ENCODE measurements at regions not wholly inside any gene's neighbourhood (a gene's known extent, or its start where the extent isn't known, plus 50 kb on each side); places are given as distances from the start of the nearest gene placed in this dataset.

DNA sequence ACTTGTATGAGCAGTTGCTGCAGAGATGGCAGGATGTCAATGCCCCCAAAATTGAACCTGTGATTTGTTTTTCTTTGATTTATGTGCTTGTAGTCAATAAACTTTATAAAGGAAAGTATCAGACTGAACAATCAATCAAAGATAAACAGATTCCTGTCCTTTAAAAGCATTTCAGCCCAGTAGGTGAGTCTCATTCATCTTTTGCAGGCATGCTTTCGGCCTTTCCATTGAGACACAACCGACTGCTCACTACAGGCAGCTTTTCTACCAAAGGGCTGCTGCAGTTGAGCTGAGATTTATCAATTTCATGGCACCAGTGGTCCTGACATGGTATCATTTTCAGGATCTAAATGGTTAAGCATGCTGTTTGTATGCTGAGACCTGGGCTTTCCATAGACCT, 513.6 kb upstream of the PTBP2 start:
- no peaks in the 10 kb centered on the region for H4K20me1 ChIP-seq (ENCODE audit: insufficient read depth)
- H3K27ac ChIP-seq (ENCODE audit: low read depth in 2 of 2, low read length in 1 of 2), result no peak overlapping the region

More for the DNA sequence above, 513.6 kb upstream of the PTBP2 start:
- no peak overlapping the region for H2AFZ ChIP-seq (ENCODE audit: low read depth)
- H3K4me3 ChIP-seq (ENCODE audit: low read depth in 2 of 2, low read length in 1 of 2), result no peak overlapping the region
- no peaks in the 10 kb centered on the region; a peak in 1 of 4 replicates for H3K4me1 ChIP-seq (ENCODE audit: control insufficient read depth in 1 of 2, insufficient read depth in 2 of 2, low read depth in 1 of 2, low read length in 1 of 2)
- CTCF ChIA-PET, result no interaction called here
- TF ChIP-seq, protein P1, sequence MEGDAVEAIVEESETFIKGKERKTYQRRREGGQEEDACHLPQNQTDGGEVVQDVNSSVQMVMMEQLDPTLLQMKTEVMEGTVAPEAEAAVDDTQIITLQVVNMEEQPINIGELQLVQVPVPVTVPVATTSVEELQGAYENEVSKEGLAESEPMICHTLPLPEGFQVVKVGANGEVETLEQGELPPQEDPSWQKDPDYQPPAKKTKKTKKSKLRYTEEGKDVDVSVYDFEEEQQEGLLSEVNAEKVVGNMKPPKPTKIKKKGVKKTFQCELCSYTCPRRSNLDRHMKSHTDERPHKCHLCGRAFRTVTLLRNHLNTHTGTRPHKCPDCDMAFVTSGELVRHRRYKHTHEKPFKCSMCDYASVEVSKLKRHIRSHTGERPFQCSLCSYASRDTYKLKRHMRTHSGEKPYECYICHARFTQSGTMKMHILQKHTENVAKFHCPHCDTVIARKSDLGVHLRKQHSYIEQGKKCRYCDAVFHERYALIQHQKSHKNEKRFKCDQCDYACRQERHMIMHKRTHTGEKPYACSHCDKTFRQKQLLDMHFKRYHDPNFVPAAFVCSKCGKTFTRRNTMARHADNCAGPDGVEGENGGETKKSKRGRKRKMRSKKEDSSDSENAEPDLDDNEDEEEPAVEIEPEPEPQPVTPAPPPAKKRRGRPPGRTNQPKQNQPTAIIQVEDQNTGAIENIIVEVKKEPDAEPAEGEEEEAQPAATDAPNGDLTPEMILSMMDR (IDR thresholded peaks at IDR 0.05), result no peak
- TF ChIP-seq EP300 (IDR thresholded peaks at IDR 0.05; ENCODE audit: borderline replicate concordance in 1 of 2, low read depth in 1 of 2, low read length in 1 of 2), result no peak
- TF ChIP-seq FOSL2 (IDR thresholded peaks at IDR 0.05; ENCODE audit: borderline replicate concordance, low read depth), result no peak
- TF ChIP-seq FOXM1 (IDR thresholded peaks at IDR 0.05; ENCODE audit: low read depth), result no peak
- no peak for TF ChIP-seq SIN3A (IDR thresholded peaks at IDR 0.05; ENCODE audit: borderline replicate concordance, low read depth, low read length)
- TF ChIP-seq GATA2 (CRISPR knock-in tag; IDR thresholded peaks at IDR 0.05), result no peak
- TF ChIP-seq, protein P2, sequence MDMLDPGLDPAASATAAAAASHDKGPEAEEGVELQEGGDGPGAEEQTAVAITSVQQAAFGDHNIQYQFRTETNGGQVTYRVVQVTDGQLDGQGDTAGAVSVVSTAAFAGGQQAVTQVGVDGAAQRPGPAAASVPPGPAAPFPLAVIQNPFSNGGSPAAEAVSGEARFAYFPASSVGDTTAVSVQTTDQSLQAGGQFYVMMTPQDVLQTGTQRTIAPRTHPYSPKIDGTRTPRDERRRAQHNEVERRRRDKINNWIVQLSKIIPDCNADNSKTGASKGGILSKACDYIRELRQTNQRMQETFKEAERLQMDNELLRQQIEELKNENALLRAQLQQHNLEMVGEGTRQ (IDR thresholded peaks at IDR 0.05; ENCODE audit: borderline replicate concordance, low read depth, low read length), result no peak
- no peak for TF ChIP-seq MXI1 (IDR thresholded peaks at IDR 0.05; ENCODE audit: low read depth, low read length)
- TF ChIP-seq, protein P3, sequence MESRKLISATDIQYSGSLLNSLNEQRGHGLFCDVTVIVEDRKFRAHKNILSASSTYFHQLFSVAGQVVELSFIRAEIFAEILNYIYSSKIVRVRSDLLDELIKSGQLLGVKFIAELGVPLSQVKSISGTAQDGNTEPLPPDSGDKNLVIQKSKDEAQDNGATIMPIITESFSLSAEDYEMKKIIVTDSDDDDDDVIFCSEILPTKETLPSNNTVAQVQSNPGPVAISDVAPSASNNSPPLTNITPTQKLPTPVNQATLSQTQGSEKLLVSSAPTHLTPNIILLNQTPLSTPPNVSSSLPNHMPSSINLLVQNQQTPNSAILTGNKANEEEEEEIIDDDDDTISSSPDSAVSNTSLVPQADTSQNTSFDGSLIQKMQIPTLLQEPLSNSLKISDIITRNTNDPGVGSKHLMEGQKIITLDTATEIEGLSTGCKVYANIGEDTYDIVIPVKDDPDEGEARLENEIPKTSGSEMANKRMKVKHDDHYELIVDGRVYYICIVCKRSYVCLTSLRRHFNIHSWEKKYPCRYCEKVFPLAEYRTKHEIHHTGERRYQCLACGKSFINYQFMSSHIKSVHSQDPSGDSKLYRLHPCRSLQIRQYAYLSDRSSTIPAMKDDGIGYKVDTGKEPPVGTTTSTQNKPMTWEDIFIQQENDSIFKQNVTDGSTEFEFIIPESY (IDR thresholded peaks at IDR 0.05; ENCODE audit: borderline replicate concordance, low read depth), result no peak
- TF ChIP-seq, protein P4, sequence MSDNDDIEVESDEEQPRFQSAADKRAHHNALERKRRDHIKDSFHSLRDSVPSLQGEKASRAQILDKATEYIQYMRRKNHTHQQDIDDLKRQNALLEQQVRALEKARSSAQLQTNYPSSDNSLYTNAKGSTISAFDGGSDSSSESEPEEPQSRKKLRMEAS (IDR thresholded peaks at IDR 0.05; ENCODE audit: low read depth), result no peak
- no peak for TF ChIP-seq CHD2 (IDR thresholded peaks at IDR 0.05; ENCODE audit: low read length, partially characterized antibody)
- TF ChIP-seq, protein P5, sequence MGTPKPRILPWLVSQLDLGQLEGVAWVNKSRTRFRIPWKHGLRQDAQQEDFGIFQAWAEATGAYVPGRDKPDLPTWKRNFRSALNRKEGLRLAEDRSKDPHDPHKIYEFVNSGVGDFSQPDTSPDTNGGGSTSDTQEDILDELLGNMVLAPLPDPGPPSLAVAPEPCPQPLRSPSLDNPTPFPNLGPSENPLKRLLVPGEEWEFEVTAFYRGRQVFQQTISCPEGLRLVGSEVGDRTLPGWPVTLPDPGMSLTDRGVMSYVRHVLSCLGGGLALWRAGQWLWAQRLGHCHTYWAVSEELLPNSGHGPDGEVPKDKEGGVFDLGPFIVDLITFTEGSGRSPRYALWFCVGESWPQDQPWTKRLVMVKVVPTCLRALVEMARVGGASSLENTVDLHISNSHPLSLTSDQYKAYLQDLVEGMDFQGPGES (IDR thresholded peaks at IDR 0.05; ENCODE audit: low read depth, low read length), result no peak
- no peak for TF ChIP-seq RAD21 (IDR thresholded peaks at IDR 0.05; ENCODE audit: low read length)
- TF ChIP-seq GABPA (IDR thresholded peaks at IDR 0.05; ENCODE audit: low read depth), result no peak
- no peaks in the 10 kb centered on the region for H3K9me3 ChIP-seq
- H3K9me2 ChIP-seq, result no peaks in the 10 kb centered on the region
- H3K79me2 ChIP-seq (ENCODE audit: insufficient read depth), result no peaks in the 10 kb centered on the region
- POLR2A ChIA-PET, result no interaction called here
- DNase-seq, result no peak
- no peaks in the 10 kb centered on the region for H3F3A ChIP-seq (replicated peaks; ENCODE audit: insufficient read depth)
- H3K36me3 ChIP-seq (replicated peaks in 1 of 2; ENCODE audit: control insufficient read depth in 1 of 2, insufficient read depth in 2 of 2, low read length in 1 of 2), result no peaks in the 10 kb centered on the region
- no peak overlapping the region for H3K9ac ChIP-seq
- no peak overlapping the region for H3K4me2 ChIP-seq
- WGBS (ENCODE audit: low lambda C conversion rate), result 38% methylated on average over 2 of the region's 2 CpGs
- no peaks in the 10 kb centered on the region for H3K27me3 ChIP-seq (ENCODE audit: insufficient read depth)

Measured in SK-N-SH (cell line).